ENCODE measurements at regions not wholly inside any gene's neighbourhood (a gene's known extent, or its start where the extent isn't known, plus 50 kb on each side); places are given as distances from the start of the nearest gene placed in this dataset.

- no peak for DNase-seq
Measured at GRCh38 chr1:115139381-115139780, 50.1 kb upstream of the TSPAN2 start.

Data from DMS79 treated with DMSO at 0.1 percent for 48 hours (cell line).